DND-41 (cell line): ENCODE measurements at regions not wholly inside any gene's neighbourhood (a gene's known extent, or its start where the extent isn't known, plus 50 kb on each side); places are given as distances from the start of the nearest gene placed in this dataset.

Experiments
- ATAC-seq: fragments of 200-7000 bp; cut with Tn5 transposase; 3 replicates; pipeline ENCODE4 v1.9.1; 2021; ENCODE audit warnings: low read depth; ENCODE audit not compliant: insufficient read depth
- DNase-seq: peaks from one replicate; pipeline ENCODE4 v3.0.0-alpha.2; 2020
- H2AFZ ChIP-seq: 2 replicates; pipeline ENCODE4 v1.6.0; 2012; ENCODE audit warnings: low read depth, low read length
- H3K27ac ChIP-seq: 2 replicates; pipeline ENCODE4 v1.5.1; 2012; ENCODE audit warnings: low read length, inconsistent platforms
- H3K27me3 ChIP-seq: fragments of 200-600 bp; sonication (generic); 2 replicates; pipeline ENCODE4 v1.6.0; 2012; ENCODE audit warnings: low read length, mild to moderate bottlenecking, inconsistent platforms; ENCODE audit not compliant: insufficient read depth, poor library complexity
- H3K36me3 ChIP-seq: 2 replicates; pipeline ENCODE4 v1.5.1; 2012; ENCODE audit warnings: low read length, inconsistent platforms; ENCODE audit not compliant: insufficient read depth
- H3K4me1 ChIP-seq: 2 replicates; pipeline ENCODE4 v1.5.1; 2012; ENCODE audit warnings: mild to moderate bottlenecking, low read length; ENCODE audit not compliant: insufficient read depth
- H3K4me2 ChIP-seq: 2 replicates; pipeline ENCODE4 v1.6.0; 2012; ENCODE audit warnings: mild to moderate bottlenecking, moderate library complexity, low read length, inconsistent platforms; ENCODE audit not compliant: insufficient read depth
- H3K4me3 ChIP-seq, 2 experiments: fragments of 200-600 bp in 1 of 2; shearing (Covaris generic) in 1 of 2; 2 replicates each; pipeline ENCODE4 v1.5.1; 2012 to 2016; ENCODE audit warnings: inconsistent platforms in 2 of 2, low read length in 2 of 2, mild to moderate bottlenecking in 2 of 2, low read depth in 1 of 2, moderate library complexity in 1 of 2
- H3K79me2 ChIP-seq: 2 replicates; pipeline ENCODE4 v1.6.0; 2012; ENCODE audit warnings: low read length, inconsistent platforms; ENCODE audit not compliant: insufficient read depth
- H3K9ac ChIP-seq: 2 replicates; pipeline ENCODE4 v1.6.0; 2012; ENCODE audit warnings: low read depth, mild to moderate bottlenecking, inconsistent platforms, low read length, moderate library complexity
- H3K9me3 ChIP-seq: 2 replicates; pipeline ENCODE4 v1.5.1; 2012; ENCODE audit warnings: low read length, moderate library complexity, mild to moderate bottlenecking, inconsistent platforms; ENCODE audit not compliant: insufficient read depth, severe bottlenecking
- H4K20me1 ChIP-seq: 2 replicates; pipeline ENCODE4 v1.6.0; 2012; ENCODE audit warnings: low read length; ENCODE audit not compliant: insufficient read depth
- EZH2 ChIP-seq: IDR thresholded peaks from 3 replicates; pipeline ENCODE4 v1.6.1; 2012; ENCODE audit warnings: borderline replicate concordance, low read depth, mild to moderate bottlenecking, moderate library complexity, low read length, inconsistent platforms; ENCODE audit not compliant: severe bottlenecking
- TF ChIP-seq, protein P1 (sequence below): IDR thresholded peaks from 2 replicates; pipeline ENCODE4 v1.5.1; 2012; ENCODE audit warnings: borderline replicate concordance, low read length, moderate library complexity, mild to moderate bottlenecking; ENCODE audit not compliant: poor library complexity, severe bottlenecking; ENCODE audit errors: extremely low read depth

DNA sequence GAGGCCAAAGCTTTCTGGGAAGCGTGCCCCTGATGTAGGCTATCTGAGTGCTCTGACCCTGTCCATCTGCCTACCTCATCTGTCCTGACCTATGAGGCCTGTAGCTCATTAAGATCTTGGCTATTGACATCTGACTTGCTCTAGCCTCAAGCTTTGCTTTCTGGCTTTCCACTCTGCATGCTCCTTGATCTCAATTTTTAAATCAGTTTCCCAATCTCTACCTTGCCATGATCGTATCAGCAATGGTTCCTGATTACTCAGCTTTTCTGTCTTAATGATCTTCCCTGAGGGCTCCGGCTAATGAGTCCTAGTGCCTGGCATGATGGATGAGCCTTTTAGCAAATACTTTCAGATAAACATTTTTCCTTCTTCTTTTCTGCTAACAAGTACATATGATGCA is 262.0 kb downstream of the NDFIP2 start:
- TF ChIP-seq, protein P1, sequence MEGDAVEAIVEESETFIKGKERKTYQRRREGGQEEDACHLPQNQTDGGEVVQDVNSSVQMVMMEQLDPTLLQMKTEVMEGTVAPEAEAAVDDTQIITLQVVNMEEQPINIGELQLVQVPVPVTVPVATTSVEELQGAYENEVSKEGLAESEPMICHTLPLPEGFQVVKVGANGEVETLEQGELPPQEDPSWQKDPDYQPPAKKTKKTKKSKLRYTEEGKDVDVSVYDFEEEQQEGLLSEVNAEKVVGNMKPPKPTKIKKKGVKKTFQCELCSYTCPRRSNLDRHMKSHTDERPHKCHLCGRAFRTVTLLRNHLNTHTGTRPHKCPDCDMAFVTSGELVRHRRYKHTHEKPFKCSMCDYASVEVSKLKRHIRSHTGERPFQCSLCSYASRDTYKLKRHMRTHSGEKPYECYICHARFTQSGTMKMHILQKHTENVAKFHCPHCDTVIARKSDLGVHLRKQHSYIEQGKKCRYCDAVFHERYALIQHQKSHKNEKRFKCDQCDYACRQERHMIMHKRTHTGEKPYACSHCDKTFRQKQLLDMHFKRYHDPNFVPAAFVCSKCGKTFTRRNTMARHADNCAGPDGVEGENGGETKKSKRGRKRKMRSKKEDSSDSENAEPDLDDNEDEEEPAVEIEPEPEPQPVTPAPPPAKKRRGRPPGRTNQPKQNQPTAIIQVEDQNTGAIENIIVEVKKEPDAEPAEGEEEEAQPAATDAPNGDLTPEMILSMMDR, result no peak
- no peak for TF ChIP-seq EZH2
- Histone ChIP-seq H3K27ac (no peak overlapping the region), H3K79me2 (no peaks in the 10 kb centered on the region), H4K20me1 (no peaks in the 10 kb centered on the region), H3K4me1 (no peaks in the 10 kb centered on the region), H3K9me3 (no peaks in the 10 kb centered on the region), H3K27me3 (no peaks in the 10 kb centered on the region), H3K9ac (no peak overlapping the region), H3K4me3 (no peak overlapping the region), H2AFZ (no peak overlapping the region), H3K4me2 (no peak overlapping the region), H3K36me3 (no peaks in the 10 kb centered on the region)
- ATAC-seq, result no peak
- DNase-seq, result no peak

DNA sequence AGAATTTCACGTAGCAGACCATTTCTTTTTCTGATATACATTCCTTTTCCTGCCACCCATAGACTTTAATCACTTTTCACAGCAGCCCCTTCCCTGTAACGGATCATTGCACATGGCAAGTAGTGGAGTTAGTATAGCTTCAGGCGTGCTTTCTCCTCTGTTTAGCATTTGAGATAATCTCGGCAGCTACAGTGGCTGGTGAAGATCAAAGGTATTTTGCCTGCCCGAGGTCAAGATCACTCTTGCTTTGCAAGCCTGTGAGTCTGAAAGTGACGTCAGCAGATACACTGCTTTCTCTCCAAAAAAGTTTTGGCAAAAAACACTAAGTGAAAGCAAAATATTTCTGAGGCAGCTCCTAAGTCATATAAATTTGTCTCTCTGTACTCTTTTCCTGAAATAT is 260.0 kb downstream of the NDFIP2 start:
- no peaks in the 10 kb centered on the region for H3K36me3 ChIP-seq
- H3K27me3 ChIP-seq, result no peaks in the 10 kb centered on the region
- no peak overlapping the region for H3K4me2 ChIP-seq
- H3K4me3 ChIP-seq, result no peak overlapping the region
- H3K4me1 ChIP-seq, result no peaks in the 10 kb centered on the region
- no peaks in the 10 kb centered on the region for H4K20me1 ChIP-seq
- TF ChIP-seq, protein P1, result no peak
- no peak for TF ChIP-seq EZH2
- DNase-seq, result no peak
- H3K9ac ChIP-seq, result no peak overlapping the region
- H3K9me3 ChIP-seq, result no peaks in the 10 kb centered on the region
- H3K27ac ChIP-seq, result no peak overlapping the region
- no peak overlapping the region for H2AFZ ChIP-seq
- no peak for ATAC-seq
- no peaks in the 10 kb centered on the region for H3K79me2 ChIP-seq

DNA sequence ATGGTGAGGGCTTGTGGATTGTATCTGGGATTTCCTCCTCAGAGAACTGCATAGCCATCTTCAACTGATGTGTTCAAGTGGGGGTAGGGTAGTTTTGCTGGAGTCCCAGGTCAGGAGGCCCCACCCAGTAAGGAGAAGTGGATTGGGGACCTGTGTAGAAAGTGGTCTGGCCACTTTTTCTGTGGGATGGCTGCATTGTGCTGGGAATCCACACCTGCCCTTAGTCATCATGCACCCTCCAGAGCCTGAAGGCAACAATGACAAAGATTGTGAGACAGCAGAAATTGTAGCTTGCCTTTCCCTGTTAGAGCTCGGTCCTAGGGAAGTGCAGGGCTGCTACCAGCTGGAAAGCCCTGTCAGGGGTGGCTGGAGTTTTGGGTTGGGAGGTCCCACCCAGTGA is 255.4 kb downstream of the NDFIP2 start:
- Histone ChIP-seq H3K79me2 (no peaks in the 10 kb centered on the region), H3K9me3 (no peaks in the 10 kb centered on the region), H4K20me1 (no peaks in the 10 kb centered on the region), H3K4me1 (no peaks in the 10 kb centered on the region), H3K27ac (no peak overlapping the region), H3K9ac (no peak overlapping the region), H3K4me2 (no peak overlapping the region), H3K4me3 (no peak overlapping the region), H3K27me3 (no peaks in the 10 kb centered on the region), H3K36me3 (no peaks in the 10 kb centered on the region), H2AFZ (no peak overlapping the region)
- DNase-seq, result no peak
- TF ChIP-seq EZH2, result no peak
- TF ChIP-seq, protein P1, result no peak
- no peak for ATAC-seq

DNA sequence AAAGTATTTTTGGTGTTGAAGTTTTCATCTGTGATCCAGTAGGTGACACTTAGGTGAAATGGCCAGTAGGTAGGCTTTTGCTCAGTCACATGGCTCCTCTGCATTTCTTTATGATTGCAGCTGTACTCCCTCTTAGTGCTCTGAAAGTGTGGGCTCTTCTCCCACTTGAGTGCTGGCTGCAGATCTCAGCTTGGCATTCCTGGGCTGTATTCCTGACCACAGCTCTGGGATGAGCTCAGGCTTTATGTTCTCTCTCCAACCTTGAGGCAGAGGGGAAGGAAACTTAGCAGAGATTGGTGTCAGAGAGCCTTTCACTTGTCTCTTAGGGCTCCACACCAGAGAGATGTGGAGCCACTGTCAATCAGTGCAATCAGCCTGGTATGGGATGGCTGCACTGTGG is 254.3 kb downstream of the NDFIP2 start:
- no peak for DNase-seq

More for the DNA sequence above, 254.3 kb downstream of the NDFIP2 start:
- Histone ChIP-seq H3K79me2 (no peaks in the 10 kb centered on the region), H3K4me3 (no peak overlapping the region), H3K36me3 (no peaks in the 10 kb centered on the region), H3K4me1 (no peaks in the 10 kb centered on the region), H4K20me1 (no peaks in the 10 kb centered on the region), H3K27me3 (no peaks in the 10 kb centered on the region), H3K9ac (no peak overlapping the region), H3K4me2 (no peak overlapping the region), H3K9me3 (no peaks in the 10 kb centered on the region), H3K27ac (no peak overlapping the region), H2AFZ (no peak overlapping the region)
- no peak for ATAC-seq
- TF ChIP-seq EZH2, result no peak
- TF ChIP-seq, protein P1, result no peak
